Heart right ventricle (tissue), 16 donors: ENCODE measurements at regions not wholly inside any gene's neighbourhood (a gene's known extent, or its start where the extent isn't known, plus 50 kb on each side); places are given as distances from the start of the nearest gene placed in this dataset.
A peak's percentile ranks its signal among the peaks of the same experiment; 100 is the strongest.

Source experiments
- ATAC-seq, 8 donors: fragments of 200-7000 bp; cut with Tn5 transposase; one replicate each; pipeline ENCODE4 v1.9.1; 2020; ENCODE audit warnings: mild to moderate bottlenecking in 8 of 8, moderate library complexity in 8 of 8, moderate number of reproducible peaks in 1 of 8
- DNase-seq, 2 donors: peaks; one replicate each; pipeline ENCODE4 v3.0.0-alpha.2; 2020
- H3K27ac ChIP-seq, 10 donors: fragments of 200-600 bp; sonication (generic) in 2 of 10; one replicate each; pipeline versions ENCODE4 v1.5.0 to v1.8.0; 2020 to 2022; ENCODE audit warnings: mild to moderate bottlenecking in 3 of 10
- H3K27me3 ChIP-seq, 7 donors: fragments of 200-600 bp; one replicate each; pipeline ENCODE4 v1.8.0; 2021 to 2022; ENCODE audit warnings: mild to moderate bottlenecking in 2 of 7
- H3K36me3 ChIP-seq, 9 donors: fragments of 200-600 bp; sonication (generic) in 1 of 9; one replicate each; pipeline versions ENCODE4 v1.5.0 to v1.8.0; 2020 to 2022; ENCODE audit warnings: mild to moderate bottlenecking in 2 of 9
- H3K4me1 ChIP-seq, 9 donors: fragments of 200-600 bp; sonication (generic) in 1 of 9; one replicate each; pipeline versions ENCODE4 v1.5.0 to v1.8.0; 2020 to 2022; ENCODE audit warnings: mild to moderate bottlenecking in 4 of 9
- H3K4me3 ChIP-seq, 10 donors: fragments of 200-600 bp; sonication (generic) in 2 of 10; one replicate each; pipeline versions ENCODE4 v1.5.0 to v1.8.0; 2020 to 2022; ENCODE audit warnings: mild to moderate bottlenecking in 7 of 10, moderate library complexity in 2 of 10
- H3K9me3 ChIP-seq, 11 donors: fragments of 200-600 bp in 10 of 11; sonication (generic) in 2 of 11; one replicate each; pipeline versions ENCODE4 v1.5.0 to v1.8.0; 2013 to 2022; ENCODE audit warnings: mild to moderate bottlenecking in 2 of 11, control low read depth in 1 of 11, moderate library complexity in 1 of 11
- WGBS, 2 donors: extraction: QIAGEN DNeasy Blood & Tissue Kit; methylation state at CpG; one replicate each; pipeline ENCODE4 v1.1.7; 2013; ENCODE audit warnings: inconsistent platforms in 1 of 2; 5-methylcytosine and 5-hydroxymethylcytosine counted together
- intact Hi-C, 10 donors: fragments of 100-400 bp; cut with DNase I; formaldehyde crosslinking; loops; one replicate each; pipeline versions ENCODE4 v1.11.1 to v1.14.2; 2022
- TF ChIP-seq, protein P1 (sequence below), 9 donors: fragments of 200-600 bp; sonication (generic) in 2 of 9; IDR thresholded peaks; one replicate each; pipeline versions ENCODE4 v1.5.0 to v1.8.0; 2021 to 2022; ENCODE audit warnings: antibody characterized with exemption in 9 of 9, mild to moderate bottlenecking in 5 of 9, moderate library complexity in 1 of 9
- donor health status: Arrhythmogenic right ventricular cardiomyopathy.
- donor health status: ischemic (EF 13 %, LVEDD 7.1; RV severe dilation, severe dysfunction).
- donor health status: healthy with polysubstance abuse.
- donor health status: DM: no; HTN: yes; CAD: no.
- donor health status: DM: no; HTN: no; CAD: no.
- donor health status: ischemic (EF 25% LVEDD 6.9; RV normal size, moderate dysfunction).
- donor health status: ischemic (EF 25% LVEDD 5.7; RV mildly dilated, moderate dysfunction).
- donor health status: healthy.
- donor health status: DM: yes; HTN: yes; CAD: no.
- donor health status: Ischemic cardiomyopathy.
- donor health status: ischemic (EF 35%, LVEDD 5.7; RV mildly dilated, moderate dysfunction).
- donor health status: nonischemic (EF 11% LVEDD 7.7; RV severe dilation, severe dysfunction).
- donor health status: DM: yes; HTN: yes; CAD: no.
- donor health status: PGD.
- donor health status: ischemic (EF 29% LVEDD 5.4; RV normal size, mild dysfunction).
- donor health status: nonischemic (EF 23%, LVEDD 6.1; RV moderate dilation, normal function).

DNA sequence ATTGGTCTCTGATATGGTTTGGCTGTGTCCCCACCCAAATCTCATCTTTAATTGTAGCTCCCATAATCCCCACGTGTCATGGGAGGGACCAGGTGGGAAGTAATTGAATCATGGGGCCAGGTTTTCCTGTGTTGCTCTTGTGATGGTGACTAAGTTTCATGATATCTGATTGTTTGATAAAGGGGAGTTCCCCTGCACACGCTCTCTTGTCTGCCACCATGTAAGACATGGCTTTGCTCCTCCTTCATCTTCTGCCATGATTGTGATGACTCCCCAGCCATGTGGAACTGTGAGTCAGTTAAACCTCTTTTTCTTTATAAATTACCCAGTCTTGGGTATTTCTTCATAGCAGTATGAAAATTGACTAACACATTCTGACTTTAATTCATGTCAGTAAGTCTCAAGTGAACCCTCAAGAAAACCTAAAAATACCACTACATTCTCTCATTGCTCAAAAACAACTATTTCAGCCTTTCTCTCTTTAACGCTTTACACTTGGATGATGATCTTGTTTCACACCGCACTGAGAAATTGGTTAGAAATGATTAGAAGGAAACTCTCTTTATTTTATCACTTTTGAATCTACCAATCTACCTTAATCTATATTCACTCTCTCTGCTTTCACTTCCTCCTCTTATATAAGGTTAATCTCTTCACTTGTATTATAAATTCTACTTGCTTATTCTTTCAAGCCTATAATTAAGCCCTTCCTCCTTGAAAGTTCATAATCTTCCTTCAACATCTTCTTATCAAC, 110.1 kb downstream of the GALR1 start:
- ATAC-seq (no peak), DNase-seq (no peak)
- TF ChIP-seq, protein P1, sequence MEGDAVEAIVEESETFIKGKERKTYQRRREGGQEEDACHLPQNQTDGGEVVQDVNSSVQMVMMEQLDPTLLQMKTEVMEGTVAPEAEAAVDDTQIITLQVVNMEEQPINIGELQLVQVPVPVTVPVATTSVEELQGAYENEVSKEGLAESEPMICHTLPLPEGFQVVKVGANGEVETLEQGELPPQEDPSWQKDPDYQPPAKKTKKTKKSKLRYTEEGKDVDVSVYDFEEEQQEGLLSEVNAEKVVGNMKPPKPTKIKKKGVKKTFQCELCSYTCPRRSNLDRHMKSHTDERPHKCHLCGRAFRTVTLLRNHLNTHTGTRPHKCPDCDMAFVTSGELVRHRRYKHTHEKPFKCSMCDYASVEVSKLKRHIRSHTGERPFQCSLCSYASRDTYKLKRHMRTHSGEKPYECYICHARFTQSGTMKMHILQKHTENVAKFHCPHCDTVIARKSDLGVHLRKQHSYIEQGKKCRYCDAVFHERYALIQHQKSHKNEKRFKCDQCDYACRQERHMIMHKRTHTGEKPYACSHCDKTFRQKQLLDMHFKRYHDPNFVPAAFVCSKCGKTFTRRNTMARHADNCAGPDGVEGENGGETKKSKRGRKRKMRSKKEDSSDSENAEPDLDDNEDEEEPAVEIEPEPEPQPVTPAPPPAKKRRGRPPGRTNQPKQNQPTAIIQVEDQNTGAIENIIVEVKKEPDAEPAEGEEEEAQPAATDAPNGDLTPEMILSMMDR (IDR thresholded peaks at IDR 0.05), result no peak
- Histone ChIP-seq H3K4me1 (no peaks in the 10 kb centered on the region), H3K27ac (no peak overlapping the region), H3K27me3 (peaks cover 0 to 27% (median 8%) of the 10 kb centered on the region in 7 donors), H3K4me3 (no peak overlapping the region), H3K9me3 (no peaks in the 10 kb centered on the region), H3K36me3 (no peaks in the 10 kb centered on the region)
- intact Hi-C loops, result no loop called here
- 64 to 86% methylated on average over 4 of the region's 4 CpGs for WGBS, 2 donors

DNA sequence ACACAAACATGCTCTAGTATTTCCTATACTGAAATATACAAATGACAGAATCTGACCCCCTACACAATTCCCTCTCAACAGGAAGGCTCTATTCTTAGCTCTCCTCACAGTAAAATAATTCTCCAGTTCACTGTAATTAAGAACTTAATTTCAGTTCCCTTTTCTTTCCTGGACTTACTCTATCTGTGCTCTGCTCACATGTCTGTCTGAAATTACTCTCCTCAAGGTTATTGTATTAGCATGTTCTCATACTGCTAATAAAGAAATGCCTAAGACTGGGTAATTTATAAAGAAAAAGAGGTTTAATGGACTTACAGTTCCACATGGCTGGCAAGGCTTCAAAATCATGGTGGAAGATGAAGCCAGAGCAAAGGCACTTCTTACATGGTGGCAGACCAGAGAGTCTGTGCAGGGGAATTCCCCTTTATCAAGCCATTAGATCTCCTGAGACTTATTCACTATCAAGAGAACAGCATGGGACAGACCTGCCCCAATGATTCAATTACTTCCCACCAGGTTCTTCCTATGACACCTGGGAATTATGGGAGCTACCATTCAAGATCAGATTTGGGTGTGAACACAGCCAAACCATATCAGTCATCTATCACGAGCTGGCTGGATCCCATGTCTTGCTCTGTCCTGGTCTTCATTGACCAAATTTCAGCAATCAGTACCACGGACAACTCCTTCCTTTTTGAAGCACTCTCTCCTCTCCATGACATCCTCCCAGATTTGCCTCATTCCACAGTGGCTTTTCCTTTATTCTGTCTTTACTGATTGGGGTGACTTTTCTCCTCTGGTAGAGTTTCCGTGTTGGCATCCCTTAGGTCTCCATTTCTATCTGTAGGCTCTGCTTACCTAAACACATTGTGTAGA, 110.9 kb downstream of the GALR1 start:
- intact Hi-C loops, result no loop called here
- H3K27ac ChIP-seq, result no peak overlapping the region
- ATAC-seq (no peak), DNase-seq (no peak)
- H3K4me1 ChIP-seq, result peaks cover 0 to 7% (median 0%) of the 10 kb centered on the region in 9 donors
- 48 to 56% methylated on average over 3 of the region's 3 CpGs for WGBS, 2 donors
- no peaks in the 10 kb centered on the region for H3K9me3 ChIP-seq
- H3K27me3 ChIP-seq, result peaks cover 0 to 20% (median 4%) of the 10 kb centered on the region in 7 donors
- TF ChIP-seq, protein P1 (IDR thresholded peaks at IDR 0.05), result no peak
- no peaks in the 10 kb centered on the region for H3K36me3 ChIP-seq
- no peak overlapping the region for H3K4me3 ChIP-seq

DNA sequence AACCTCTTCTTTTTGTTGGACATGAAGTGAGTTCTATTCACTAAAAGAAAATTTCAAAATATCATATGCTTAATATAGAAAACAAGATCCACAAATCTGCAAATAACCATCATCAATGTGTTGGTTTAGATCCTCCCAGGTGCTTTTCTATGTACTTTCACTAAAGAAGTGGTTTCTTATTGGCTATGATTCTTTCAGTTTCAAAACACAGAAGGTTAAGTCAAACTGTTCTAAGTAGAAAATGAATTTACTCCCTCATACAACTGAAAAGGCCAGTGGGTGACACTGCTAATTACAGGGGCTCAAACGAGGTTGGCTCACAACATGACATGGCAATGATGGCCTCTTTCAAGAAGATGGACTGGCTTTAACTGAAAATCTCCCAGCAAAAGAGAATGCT, 111.7 kb downstream of the GALR1 start:
- Histone ChIP-seq H3K36me3 (no peaks in the 10 kb centered on the region), H3K9me3 (no peaks in the 10 kb centered on the region), H3K4me1 (peaks cover 0 to 7% (median 0%) of the 10 kb centered on the region in 9 donors), H3K27ac (no peak overlapping the region), H3K27me3 (peaks cover 0 to 16% (median 4%) of the 10 kb centered on the region in 7 donors), H3K4me3 (no peak overlapping the region)
- WGBS, 2 donors, result 29 to 42% methylated on average over 1 of the region's 1 CpG
- intact Hi-C loops, result no loop called here
- ATAC-seq (no peak), DNase-seq (no peak)
- TF ChIP-seq, protein P1 (IDR thresholded peaks at IDR 0.05), result no peak

DNA sequence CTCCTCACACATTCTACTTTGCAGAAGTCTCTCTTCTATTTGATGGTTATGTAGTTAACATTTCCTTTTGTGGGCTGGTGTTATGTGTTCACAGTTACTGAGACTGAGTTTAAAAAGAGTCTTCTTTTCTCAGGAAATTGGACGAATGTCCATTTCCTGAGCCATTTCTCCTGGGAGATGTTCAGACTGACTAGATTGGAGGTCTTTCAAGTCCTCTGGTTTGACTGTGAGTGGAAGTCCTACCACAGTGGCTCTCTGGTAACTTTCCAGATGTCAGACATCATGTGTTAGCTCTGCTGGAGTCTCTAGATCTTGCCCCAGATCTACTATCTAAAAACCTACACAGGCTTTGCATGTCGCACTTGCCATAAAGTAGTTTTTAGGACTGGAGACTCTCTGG, 116.0 kb downstream of the GALR1 start:
- intact Hi-C loops, result no loop called here
- Histone ChIP-seq H3K27ac (peak overlapping the region in 7 of 10 donors; percentile 40 to 80 (median 61)), H3K4me3 (no peak overlapping the region), H3K9me3 (peaks cover 0 to 22% (median 12%) of the 10 kb centered on the region in 11 donors), H3K4me1 (peaks cover 0 to 13% (median 0%) of the 10 kb centered on the region in 9 donors), H3K36me3 (no peaks in the 10 kb centered on the region), H3K27me3 (peaks cover 0 to 14% (median 0%) of the 10 kb centered on the region in 7 donors)
- TF ChIP-seq, protein P1 (IDR thresholded peaks at IDR 0.05), result no peak
- peak in 7 of 8 donors; percentile 34 to 66 (median 59) for ATAC-seq
- 46 to 62% methylated on average over 2 of the region's 2 CpGs for WGBS, 2 donors
- peak in 1 of 2 donors; percentile 20 for DNase-seq
